HEK293 (cell line): ENCODE measurements at regions not wholly inside any gene's neighbourhood (a gene's known extent, or its start where the extent isn't known, plus 50 kb on each side); places are given as distances from the start of the nearest gene placed in this dataset.

Experiments used
- CTCF ChIA-PET: fragments of 350-600 bp; formaldehyde crosslinking; extraction: SDS; loops from one replicate; lab custom pipeline; 2021; ENCODE audit warnings: antibody characterized with exemption; lab: Yijun Ruan, JAX
- POLR2A ChIA-PET: fragments of 300-600 bp; formaldehyde crosslinking; extraction: SDS; loops from one replicate; lab custom pipeline; 2020; ENCODE audit warnings: antibody characterized with exemption, inconsistent platforms; lab: Yijun Ruan, JAX
- H3K27ac ChIP-seq: fragments of 200-500 bp; sonication (Bioruptor generic); 2 replicates; pipeline ENCODE4 v1.5.1; 2014; ENCODE audit warnings: low read depth, low read length, control low read depth, inconsistent platforms; ENCODE audit errors: extremely low read depth
- H3K36me3 ChIP-seq, 2 experiments: fragments of 200-500 bp in 1 of 2; sonication (Bioruptor generic) in 1 of 2; 1 replicate in 1 of 2; 2 replicates in 1 of 2; pipeline ENCODE4 v1.5.1; 2014 to 2017; ENCODE audit warnings: inconsistent platforms in 2 of 2, low read length in 2 of 2; ENCODE audit not compliant: control insufficient read depth in 2 of 2, insufficient read depth in 1 of 2
- H3K4me1 ChIP-seq: fragments of 200-500 bp; sonication (Bioruptor generic); 2 replicates; pipeline ENCODE4 v1.5.1; 2014; ENCODE audit warnings: mild to moderate bottlenecking, low read length, inconsistent platforms; ENCODE audit not compliant: control insufficient read depth, insufficient read depth
- H3K4me3 ChIP-seq: 2 replicates; pipeline ENCODE4 v1.5.1; 2011; ENCODE audit warnings: low read depth, mild to moderate bottlenecking, control low read depth, low read length, moderate library complexity
- H3K9me3 ChIP-seq: fragments of 200-500 bp; sonication (Bioruptor generic); 2 replicates; pipeline ENCODE4 v1.5.1; 2014; ENCODE audit warnings: low read depth, low read length, inconsistent platforms; ENCODE audit not compliant: control insufficient read depth, insufficient read depth
- EGR2 ChIP-seq: fragments of 450-650 bp; formaldehyde crosslinking; IDR thresholded peaks from 2 replicates; pipeline ENCODE4 v1.5.1; 2016; ENCODE audit warnings: low read depth, missing biosample characterization, missing genetic modification characterization
- GLIS2 ChIP-seq: fragments of 450-650 bp; formaldehyde crosslinking; IDR thresholded peaks from 2 replicates; pipeline ENCODE4 v1.5.1; 2016; ENCODE audit warnings: missing biosample characterization, missing genetic modification characterization
- OVOL3 ChIP-seq: fragments of 450-650 bp; formaldehyde crosslinking; IDR thresholded peaks from 2 replicates; pipeline ENCODE4 v1.5.1; 2016; ENCODE audit warnings: missing biosample characterization, missing genetic modification characterization
- PRDM6 ChIP-seq: fragments of 450-650 bp; formaldehyde crosslinking; IDR thresholded peaks from 2 replicates; pipeline ENCODE4 v1.5.1; 2017; ENCODE audit warnings: missing biosample characterization, missing genetic modification characterization
- SP7 ChIP-seq: fragments of 450-650 bp; formaldehyde crosslinking; IDR thresholded peaks from 2 replicates; pipeline ENCODE4 v1.5.1; 2016; ENCODE audit warnings: missing biosample characterization, missing genetic modification characterization
- YY1 ChIP-seq: fragments of 450-650 bp; formaldehyde crosslinking; IDR thresholded peaks from 2 replicates; pipeline ENCODE4 v1.5.1; 2018; ENCODE audit warnings: missing biosample characterization, missing genetic modification characterization
- ZBTB11 ChIP-seq: fragments of 450-650 bp; formaldehyde crosslinking; conservative IDR thresholded peaks from 2 replicates; pipeline ENCODE4 v1.5.1; 2016; ENCODE audit warnings: low read depth, missing biosample characterization, missing genetic modification characterization
- ZBTB6 ChIP-seq: fragments of 450-650 bp; formaldehyde crosslinking; IDR thresholded peaks from 2 replicates; pipeline ENCODE4 v1.5.1; 2017; ENCODE audit warnings: missing biosample characterization, missing genetic modification characterization
- ZNF274 ChIP-seq, 2 experiments: fragments of 200-500 bp in 1 of 2; fragments of 450-650 bp in 1 of 2; sonication (Bioruptor generic) in 1 of 2; formaldehyde crosslinking in 1 of 2; IDR thresholded peaks; 2 replicates each; pipeline versions ENCODE4 v1.5.1 to v1.6.1; 2014 to 2016; ENCODE audit warnings: borderline replicate concordance in 1 of 2, inconsistent platforms in 1 of 2, low read length in 1 of 2, missing biosample characterization in 1 of 2, missing genetic modification characterization in 1 of 2
- ZNF324 ChIP-seq: fragments of 450-650 bp; formaldehyde crosslinking; IDR thresholded peaks from 2 replicates; pipeline ENCODE4 v1.5.1; 2016; ENCODE audit warnings: missing biosample characterization, missing genetic modification characterization
- ZNF701 ChIP-seq: fragments of 450-650 bp; formaldehyde crosslinking; IDR thresholded peaks from 2 replicates; pipeline ENCODE4 v1.5.1; 2016; ENCODE audit warnings: missing biosample characterization, missing genetic modification characterization
- TF ChIP-seq, protein P1 (sequence below): fragments of 450-650 bp; formaldehyde crosslinking; IDR thresholded peaks from 2 replicates; pipeline ENCODE4 v1.5.1; 2016; ENCODE audit warnings: missing biosample characterization, missing genetic modification characterization
- TF ChIP-seq, protein P2 (sequence below): fragments of 450-650 bp; formaldehyde crosslinking; IDR thresholded peaks from 2 replicates; pipeline ENCODE4 v1.5.1; 2016; ENCODE audit warnings: missing biosample characterization, missing genetic modification characterization
- TF ChIP-seq, protein P3 (sequence below): fragments of 450-650 bp; formaldehyde crosslinking; IDR thresholded peaks from 2 replicates; pipeline ENCODE4 v1.5.1; 2016; ENCODE audit warnings: missing biosample characterization, missing genetic modification characterization
- TF ChIP-seq, protein P4 (sequence below): fragments of 450-650 bp; formaldehyde crosslinking; IDR thresholded peaks from 2 replicates; pipeline ENCODE4 v1.5.1; 2016; ENCODE audit warnings: missing biosample characterization, missing genetic modification characterization, low read depth

DNA sequence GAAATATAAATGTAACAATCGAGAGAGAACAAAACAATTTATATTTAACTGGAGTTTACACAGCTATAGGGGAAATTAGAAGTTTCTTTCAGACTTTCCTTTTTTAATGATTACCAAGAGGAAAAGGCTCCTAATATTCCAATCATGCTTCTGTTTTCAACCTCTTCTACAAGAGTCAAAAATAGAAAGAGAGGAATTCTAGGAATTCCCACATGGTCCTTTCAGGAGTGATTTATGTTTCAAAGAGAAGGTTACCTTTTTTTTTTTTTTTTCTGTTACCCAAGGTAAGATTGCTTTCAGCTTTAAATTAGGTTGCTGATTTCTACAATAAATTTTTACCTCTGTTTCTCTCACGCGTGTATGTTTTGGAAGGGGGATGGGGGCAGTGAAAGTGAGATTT is 355.3 kb upstream of the DCBLD2 start (continued):
- TF ChIP-seq EGR2 (tag by site-specific recombination) (no peak), GLIS2 (tag by site-specific recombination) (no peak), ZNF274 (IDR thresholded peaks at IDR 0.05; ENCODE audit: low read length) (no peak), ZNF274 (tag by site-specific recombination; IDR thresholded peaks at IDR 0.05; ENCODE audit: borderline replicate concordance) (no peak)
- TF ChIP-seq, protein P1, sequence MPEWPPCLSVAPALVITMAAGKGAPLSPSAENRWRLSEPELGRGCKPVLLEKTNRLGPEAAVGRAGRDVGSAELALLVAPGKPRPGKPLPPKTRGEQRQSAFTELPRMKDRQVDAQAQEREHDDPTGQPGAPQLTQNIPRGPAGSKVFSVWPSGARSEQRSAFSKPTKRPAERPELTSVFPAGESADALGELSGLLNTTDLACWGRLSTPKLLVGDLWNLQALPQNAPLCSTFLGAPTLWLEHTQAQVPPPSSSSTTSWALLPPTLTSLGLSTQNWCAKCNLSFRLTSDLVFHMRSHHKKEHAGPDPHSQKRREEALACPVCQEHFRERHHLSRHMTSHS (tag by site-specific recombination) = no peak
- TF ChIP-seq, protein P2, sequence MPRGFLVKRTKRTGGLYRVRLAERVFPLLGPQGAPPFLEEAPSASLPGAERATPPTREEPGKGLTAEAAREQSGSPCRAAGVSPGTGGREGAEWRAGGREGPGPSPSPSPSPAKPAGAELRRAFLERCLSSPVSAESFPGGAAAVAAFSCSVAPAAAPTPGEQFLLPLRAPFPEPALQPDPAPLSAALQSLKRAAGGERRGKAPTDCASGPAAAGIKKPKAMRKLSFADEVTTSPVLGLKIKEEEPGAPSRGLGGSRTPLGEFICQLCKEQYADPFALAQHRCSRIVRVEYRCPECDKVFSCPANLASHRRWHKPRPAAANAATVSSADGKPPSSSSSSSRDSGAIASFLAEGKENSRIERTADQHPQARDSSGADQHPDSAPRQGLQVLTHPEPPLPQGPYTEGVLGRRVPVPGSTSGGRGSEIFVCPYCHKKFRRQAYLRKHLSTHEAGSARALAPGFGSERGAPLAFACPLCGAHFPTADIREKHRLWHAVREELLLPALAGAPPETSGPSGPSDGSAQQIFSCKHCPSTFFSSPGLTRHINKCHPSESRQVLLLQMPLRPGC (tag by site-specific recombination) = no peak
- TF ChIP-seq, protein P3, sequence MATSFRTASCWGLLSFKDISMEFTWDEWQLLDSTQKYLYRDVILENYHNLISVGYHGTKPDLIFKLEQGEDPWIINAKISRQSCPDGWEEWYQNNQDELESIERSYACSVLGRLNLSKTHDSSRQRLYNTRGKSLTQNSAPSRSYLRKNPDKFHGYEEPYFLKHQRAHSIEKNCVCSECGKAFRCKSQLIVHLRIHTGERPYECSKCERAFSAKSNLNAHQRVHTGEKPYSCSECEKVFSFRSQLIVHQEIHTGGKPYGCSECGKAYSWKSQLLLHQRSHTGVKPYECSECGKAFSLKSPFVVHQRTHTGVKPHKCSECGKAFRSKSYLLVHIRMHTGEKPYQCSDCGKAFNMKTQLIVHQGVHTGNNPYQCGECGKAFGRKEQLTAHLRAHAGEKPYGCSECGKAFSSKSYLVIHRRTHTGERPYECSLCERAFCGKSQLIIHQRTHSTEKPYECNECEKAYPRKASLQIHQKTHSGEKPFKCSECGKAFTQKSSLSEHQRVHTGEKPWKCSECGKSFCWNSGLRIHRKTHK = no peak
- TF ChIP-seq, all 188 proteins: peak for 0

- ChIA-PET CTCF (interaction anchor here (0.6 kb wide), 1 partner anchor 169 kb away, joined by 3 read pairs; no protein-coding TSS in a partner anchor), POLR2A (no interaction called here)
- H3K4me1 ChIP-seq = no peaks in the 10 kb centered on the region
- H3K27ac ChIP-seq = no peak overlapping the region
- no peak overlapping the region for H3K4me3 ChIP-seq
- H3K9me3 ChIP-seq = no peaks in the 10 kb centered on the region
- TF ChIP-seq YY1 (tag by site-specific recombination) (no peak), ZBTB11 (tag by site-specific recombination) (no peak), ZNF324 (tag by site-specific recombination) (no peak), PRDM6 (tag by site-specific recombination) (no peak), SP7 (tag by site-specific recombination) (no peak), ZNF701 (tag by site-specific recombination) (no peak), ZBTB6 (tag by site-specific recombination) (no peak), OVOL3 (no peak)
- TF ChIP-seq, protein P4, sequence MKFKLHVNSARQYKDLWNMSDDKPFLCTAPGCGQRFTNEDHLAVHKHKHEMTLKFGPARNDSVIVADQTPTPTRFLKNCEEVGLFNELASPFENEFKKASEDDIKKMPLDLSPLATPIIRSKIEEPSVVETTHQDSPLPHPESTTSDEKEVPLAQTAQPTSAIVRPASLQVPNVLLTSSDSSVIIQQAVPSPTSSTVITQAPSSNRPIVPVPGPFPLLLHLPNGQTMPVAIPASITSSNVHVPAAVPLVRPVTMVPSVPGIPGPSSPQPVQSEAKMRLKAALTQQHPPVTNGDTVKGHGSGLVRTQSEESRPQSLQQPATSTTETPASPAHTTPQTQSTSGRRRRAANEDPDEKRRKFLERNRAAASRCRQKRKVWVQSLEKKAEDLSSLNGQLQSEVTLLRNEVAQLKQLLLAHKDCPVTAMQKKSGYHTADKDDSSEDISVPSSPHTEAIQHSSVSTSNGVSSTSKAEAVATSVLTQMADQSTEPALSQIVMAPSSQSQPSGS (tag by site-specific recombination) = no peak
- no peaks in the 10 kb centered on the region for H3K36me3 ChIP-seq
Observed at GRCh38 chr3:99253963-99254355, 352.5 kb upstream of the DCBLD2 start.
